WERI-Rb-1 (cell line): ENCODE measurements at regions not wholly inside any gene's neighbourhood (a gene's known extent, or its start where the extent isn't known, plus 50 kb on each side); places are given as distances from the start of the nearest gene placed in this dataset.

Source experiments
- DNase-seq: peaks from one replicate; pipeline ENCODE4 v3.0.0-alpha.2; 2020
- H3K27ac ChIP-seq: fragments of 250-450 bp; sonication (Bioruptor Pico); 2 replicates; pipeline ENCODE4 v1.5.1; 2020; ENCODE audit warnings: mild to moderate bottlenecking, moderate library complexity
- H3K27me3 ChIP-seq: fragments of 250-450 bp; sonication (Bioruptor Pico); 2 replicates; pipeline ENCODE4 v1.5.1; 2021; ENCODE audit warnings: mild to moderate bottlenecking, low read depth, moderate library complexity; ENCODE audit not compliant: insufficient read depth, severe bottlenecking
- H3K36me3 ChIP-seq: fragments of 250-450 bp; sonication (Bioruptor Pico); 2 replicates; pipeline ENCODE4 v1.5.1; 2020; ENCODE audit warnings: mild to moderate bottlenecking, moderate library complexity
- H3K4me3 ChIP-seq: 2 replicates; pipeline ENCODE4 v1.5.1; 2011; ENCODE audit warnings: low read depth, mild to moderate bottlenecking, control low read depth, low read length
- H3K9me3 ChIP-seq: fragments of 250-450 bp; sonication (Bioruptor Pico); 2 replicates; pipeline ENCODE4 v1.5.1; 2021; ENCODE audit warnings: mild to moderate bottlenecking, moderate library complexity; ENCODE audit not compliant: severe bottlenecking
- TF ChIP-seq, protein P1 (sequence below): IDR thresholded peaks from 2 replicates; pipeline ENCODE4 v1.5.1; 2011; ENCODE audit warnings: low read depth, mild to moderate bottlenecking, control low read depth, inconsistent platforms, low read length

DNA sequence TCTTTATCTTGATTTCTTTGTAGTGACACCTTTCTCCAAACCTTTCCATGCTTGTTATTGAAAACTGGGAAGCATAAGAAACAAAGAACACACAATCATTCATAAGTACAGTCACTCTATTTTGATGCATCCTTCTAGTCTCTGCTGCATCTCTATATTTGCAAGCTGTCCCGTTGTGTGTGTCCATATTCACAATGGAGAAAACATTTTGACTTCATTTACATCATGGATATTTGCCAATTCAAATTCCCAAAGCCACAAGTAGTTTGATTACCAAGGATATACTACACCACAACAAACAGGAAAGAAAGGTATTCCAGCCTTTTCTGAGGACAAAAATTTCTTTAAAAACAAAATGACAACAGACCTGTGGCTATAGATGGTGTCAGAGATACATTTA, 673.8 kb downstream of the STIM2 start:
- Histone ChIP-seq H3K27me3 (no peaks in the 10 kb centered on the region), H3K9me3 (no peaks in the 10 kb centered on the region), H3K27ac (no peak overlapping the region), H3K36me3 (no peaks in the 10 kb centered on the region), H3K4me3 (no peak overlapping the region)
- TF ChIP-seq, protein P1, sequence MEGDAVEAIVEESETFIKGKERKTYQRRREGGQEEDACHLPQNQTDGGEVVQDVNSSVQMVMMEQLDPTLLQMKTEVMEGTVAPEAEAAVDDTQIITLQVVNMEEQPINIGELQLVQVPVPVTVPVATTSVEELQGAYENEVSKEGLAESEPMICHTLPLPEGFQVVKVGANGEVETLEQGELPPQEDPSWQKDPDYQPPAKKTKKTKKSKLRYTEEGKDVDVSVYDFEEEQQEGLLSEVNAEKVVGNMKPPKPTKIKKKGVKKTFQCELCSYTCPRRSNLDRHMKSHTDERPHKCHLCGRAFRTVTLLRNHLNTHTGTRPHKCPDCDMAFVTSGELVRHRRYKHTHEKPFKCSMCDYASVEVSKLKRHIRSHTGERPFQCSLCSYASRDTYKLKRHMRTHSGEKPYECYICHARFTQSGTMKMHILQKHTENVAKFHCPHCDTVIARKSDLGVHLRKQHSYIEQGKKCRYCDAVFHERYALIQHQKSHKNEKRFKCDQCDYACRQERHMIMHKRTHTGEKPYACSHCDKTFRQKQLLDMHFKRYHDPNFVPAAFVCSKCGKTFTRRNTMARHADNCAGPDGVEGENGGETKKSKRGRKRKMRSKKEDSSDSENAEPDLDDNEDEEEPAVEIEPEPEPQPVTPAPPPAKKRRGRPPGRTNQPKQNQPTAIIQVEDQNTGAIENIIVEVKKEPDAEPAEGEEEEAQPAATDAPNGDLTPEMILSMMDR, result no peak
- DNase-seq, result no peak

DNA sequence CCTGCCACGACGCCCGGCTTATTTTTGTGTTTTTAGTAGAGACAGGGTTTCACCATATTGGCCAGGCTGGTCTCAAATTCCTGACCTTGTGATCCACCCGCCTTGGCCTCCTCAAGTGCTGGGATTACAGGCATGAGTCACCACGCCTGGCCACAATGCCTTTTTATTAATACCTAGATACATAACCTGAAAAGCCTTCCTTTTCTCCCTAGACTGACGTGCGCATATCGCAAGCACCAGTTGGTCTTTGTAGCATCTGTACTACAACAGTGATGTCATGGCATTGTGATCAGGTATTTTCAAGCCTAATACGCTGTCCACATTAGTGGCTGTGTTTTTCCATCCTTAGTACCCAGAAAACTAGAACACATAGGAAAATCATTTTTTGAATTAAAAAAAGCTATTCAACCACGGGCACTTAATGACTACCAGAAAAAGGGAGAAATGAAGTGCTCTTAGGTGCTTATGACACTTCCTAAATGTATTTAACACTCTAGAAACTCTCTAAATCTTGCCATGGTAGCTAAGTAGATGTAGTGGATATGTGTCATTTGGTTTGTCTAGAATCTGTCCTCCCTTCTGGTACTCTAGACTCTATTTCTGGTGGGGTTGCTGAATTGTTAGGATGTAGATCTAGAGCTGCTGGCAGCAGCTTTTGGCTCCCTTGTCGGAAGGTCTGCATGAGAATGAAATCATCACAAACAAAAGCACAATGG, 707.8 kb downstream of the STIM2 start:
- no peaks in the 10 kb centered on the region for H3K36me3 ChIP-seq
- TF ChIP-seq, protein P1, result no peak

DNA sequence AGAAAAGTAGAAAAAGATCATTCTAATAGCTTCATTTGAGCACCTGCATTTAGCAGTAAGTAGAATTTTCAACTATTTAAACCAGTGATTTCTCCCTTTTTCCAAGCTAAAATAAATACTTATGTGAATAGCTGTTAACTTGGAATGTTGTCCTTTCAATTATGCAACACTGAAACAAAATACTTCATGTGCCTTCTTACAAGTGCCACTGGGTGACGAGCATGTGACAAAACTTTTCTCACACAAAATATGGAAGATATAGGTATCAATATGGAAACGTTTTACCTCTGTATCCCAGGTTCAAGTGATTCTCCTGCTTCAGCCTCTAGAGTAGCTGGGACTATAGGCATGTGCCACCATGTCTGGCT, 708.3 kb downstream of the STIM2 start:
- TF ChIP-seq, protein P1, result no peak
- Histone ChIP-seq H3K4me3 (no peak overlapping the region), H3K27ac (no peak overlapping the region), H3K9me3 (no peaks in the 10 kb centered on the region), H3K36me3 (no peaks in the 10 kb centered on the region), H3K27me3 (no peaks in the 10 kb centered on the region)
- no peak for DNase-seq

More for the DNA sequence above, 707.8 kb downstream of the STIM2 start:
- no peak overlapping the region for H3K4me3 ChIP-seq
- H3K9me3 ChIP-seq, result no peaks in the 10 kb centered on the region
- H3K27me3 ChIP-seq, result no peaks in the 10 kb centered on the region
- no peak overlapping the region for H3K27ac ChIP-seq
- DNase-seq, result no peak

DNA sequence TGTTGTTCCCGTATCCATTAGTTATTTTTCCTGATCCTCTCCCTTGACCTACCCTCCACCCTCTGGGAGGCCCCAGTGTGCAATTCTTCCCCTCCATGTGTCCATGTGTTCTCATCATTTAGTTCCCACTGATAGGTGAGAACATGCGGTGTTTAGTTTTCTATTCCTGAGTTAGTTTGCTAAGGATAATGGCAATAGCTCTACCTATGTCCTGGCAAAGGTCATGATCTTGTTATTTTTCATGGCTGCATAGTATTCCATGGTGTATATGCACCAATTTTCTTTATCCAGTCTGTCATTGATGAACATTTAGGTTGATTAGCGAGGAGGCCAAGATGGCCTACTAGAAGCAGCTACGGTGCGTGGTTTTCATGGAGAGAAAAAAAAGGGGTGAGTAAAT, 714.1 kb downstream of the STIM2 start:
- no peaks in the 10 kb centered on the region for H3K9me3 ChIP-seq
- no peak overlapping the region for H3K4me3 ChIP-seq
- DNase-seq, result no peak
- TF ChIP-seq, protein P1, result no peak
- H3K36me3 ChIP-seq, result no peaks in the 10 kb centered on the region
- H3K27me3 ChIP-seq, result no peaks in the 10 kb centered on the region
- no peak overlapping the region for H3K27ac ChIP-seq

DNA sequence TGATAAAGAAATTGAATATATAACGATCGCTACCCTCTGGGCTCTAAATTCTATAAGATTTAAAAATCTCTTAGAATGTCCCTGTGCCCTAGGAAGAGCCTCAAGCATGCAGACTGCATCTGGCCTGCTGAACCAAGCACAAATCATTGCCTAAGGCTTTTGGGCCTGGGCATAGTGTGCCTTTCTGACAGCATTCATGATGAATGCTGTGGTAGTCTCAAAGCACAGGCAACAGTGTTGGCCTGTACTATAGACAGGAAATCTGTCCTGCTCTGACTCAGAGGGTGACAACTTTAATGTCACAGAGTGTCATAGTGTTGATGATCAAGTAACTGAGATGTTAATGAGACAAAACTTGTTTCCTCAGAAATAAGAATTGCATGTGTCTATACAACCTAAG, 717.3 kb downstream of the STIM2 start:
- H3K4me3 ChIP-seq, result no peak overlapping the region
- DNase-seq, result no peak
- H3K9me3 ChIP-seq, result no peaks in the 10 kb centered on the region
- H3K27me3 ChIP-seq, result no peaks in the 10 kb centered on the region
- no peaks in the 10 kb centered on the region for H3K36me3 ChIP-seq
- no peak overlapping the region for H3K27ac ChIP-seq
- TF ChIP-seq, protein P1, result no peak

DNA sequence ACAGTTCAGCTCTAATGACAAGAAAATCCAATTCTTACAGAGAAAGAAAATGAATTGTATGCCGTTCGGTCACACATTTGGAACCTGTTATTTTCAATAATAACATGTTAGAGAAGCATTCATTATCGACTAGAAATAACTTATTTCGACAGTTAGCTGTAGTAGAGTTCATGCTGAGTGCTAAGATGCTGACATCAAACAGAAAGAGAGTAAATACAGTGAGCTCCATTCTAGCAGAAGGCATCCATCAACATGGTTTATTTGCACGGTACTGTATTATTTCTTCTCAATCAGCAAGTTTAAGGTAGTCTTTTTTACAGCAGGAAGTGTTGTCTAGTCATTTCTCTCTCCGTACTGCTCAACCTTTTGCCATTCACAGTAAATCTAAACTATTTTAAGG, 732.1 kb downstream of the STIM2 start:
- Histone ChIP-seq H3K27ac (no peak overlapping the region), H3K9me3 (no peaks in the 10 kb centered on the region), H3K27me3 (no peaks in the 10 kb centered on the region), H3K36me3 (no peaks in the 10 kb centered on the region), H3K4me3 (no peak overlapping the region)
- DNase-seq, result no peak
- TF ChIP-seq, protein P1, result no peak
